ENCODE measurements at regions not wholly inside any gene's neighbourhood (a gene's known extent, or its start where the extent isn't known, plus 50 kb on each side); places are given as distances from the start of the nearest gene placed in this dataset.

DNA sequence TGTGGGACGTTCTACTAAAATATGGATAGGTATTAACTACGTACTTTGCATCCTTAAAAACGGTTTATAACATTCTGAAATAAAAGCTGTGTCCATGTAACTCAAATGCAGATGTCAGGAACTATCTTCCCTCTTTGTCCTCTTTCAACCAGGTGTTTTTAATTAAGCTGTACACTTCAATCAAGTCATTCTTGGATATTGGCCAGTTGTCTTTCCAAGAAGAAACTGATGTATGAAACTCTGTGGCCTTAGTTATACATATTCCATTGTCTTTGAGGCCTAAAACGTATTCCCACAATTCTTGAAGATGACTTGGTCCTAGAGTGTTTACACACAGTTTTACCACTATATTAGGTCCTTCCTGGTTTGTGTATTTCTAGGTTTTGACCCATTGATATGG is 249.0 kb upstream of the CNTN5 start:
- Mint-ChIP-seq H3K27ac (no peak overlapping the region), H3K9me3 (ENCODE audit: low read depth) (peaks cover 10% of the 10 kb centered on the region), H3K36me3 (ENCODE audit: insufficient read depth) (no peaks in the 10 kb centered on the region), H3K4me3 (ENCODE audit: low read depth) (no peak overlapping the region), H3K4me1 (ENCODE audit: low read depth) (no peaks in the 10 kb centered on the region), H3K27me3 (no peaks in the 10 kb centered on the region)
- DNase-seq (ENCODE audit: low spot score, unreplicated experiment), result no peak
- TF ChIP-seq, protein P1, sequence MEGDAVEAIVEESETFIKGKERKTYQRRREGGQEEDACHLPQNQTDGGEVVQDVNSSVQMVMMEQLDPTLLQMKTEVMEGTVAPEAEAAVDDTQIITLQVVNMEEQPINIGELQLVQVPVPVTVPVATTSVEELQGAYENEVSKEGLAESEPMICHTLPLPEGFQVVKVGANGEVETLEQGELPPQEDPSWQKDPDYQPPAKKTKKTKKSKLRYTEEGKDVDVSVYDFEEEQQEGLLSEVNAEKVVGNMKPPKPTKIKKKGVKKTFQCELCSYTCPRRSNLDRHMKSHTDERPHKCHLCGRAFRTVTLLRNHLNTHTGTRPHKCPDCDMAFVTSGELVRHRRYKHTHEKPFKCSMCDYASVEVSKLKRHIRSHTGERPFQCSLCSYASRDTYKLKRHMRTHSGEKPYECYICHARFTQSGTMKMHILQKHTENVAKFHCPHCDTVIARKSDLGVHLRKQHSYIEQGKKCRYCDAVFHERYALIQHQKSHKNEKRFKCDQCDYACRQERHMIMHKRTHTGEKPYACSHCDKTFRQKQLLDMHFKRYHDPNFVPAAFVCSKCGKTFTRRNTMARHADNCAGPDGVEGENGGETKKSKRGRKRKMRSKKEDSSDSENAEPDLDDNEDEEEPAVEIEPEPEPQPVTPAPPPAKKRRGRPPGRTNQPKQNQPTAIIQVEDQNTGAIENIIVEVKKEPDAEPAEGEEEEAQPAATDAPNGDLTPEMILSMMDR (IDR thresholded peaks at IDR 0.05; ENCODE audit: unreplicated experiment), result no peak

DNA sequence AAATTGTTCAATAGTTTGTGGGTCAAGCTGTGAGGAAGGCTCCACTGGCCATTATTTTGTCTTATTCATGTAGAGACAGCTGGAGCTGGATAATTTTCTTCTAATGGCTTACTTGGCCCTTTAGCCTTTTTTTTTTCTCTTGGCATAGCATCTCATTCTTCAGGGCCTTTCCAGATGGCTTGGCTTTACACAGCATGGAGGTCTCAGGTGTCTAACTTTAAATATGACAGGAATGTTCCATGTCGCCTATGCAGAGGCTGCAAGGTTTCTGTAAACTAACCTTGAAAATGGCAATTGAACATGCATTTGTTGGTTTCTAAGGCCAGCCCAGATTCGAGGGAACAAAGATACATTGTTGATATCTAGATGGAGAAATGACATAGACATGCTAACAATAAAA is 247.9 kb upstream of the CNTN5 start:
- Mint-ChIP-seq H3K27me3 (no peaks in the 10 kb centered on the region), H3K36me3 (ENCODE audit: insufficient read depth) (no peaks in the 10 kb centered on the region), H3K9me3 (ENCODE audit: low read depth) (peaks cover 10% of the 10 kb centered on the region), H3K4me3 (ENCODE audit: low read depth) (no peak overlapping the region), H3K27ac (no peak overlapping the region), H3K4me1 (ENCODE audit: low read depth) (no peaks in the 10 kb centered on the region)
- no peak for DNase-seq (ENCODE audit: low spot score, unreplicated experiment)
- TF ChIP-seq, protein P1 (IDR thresholded peaks at IDR 0.05; ENCODE audit: unreplicated experiment), result no peak

DNA sequence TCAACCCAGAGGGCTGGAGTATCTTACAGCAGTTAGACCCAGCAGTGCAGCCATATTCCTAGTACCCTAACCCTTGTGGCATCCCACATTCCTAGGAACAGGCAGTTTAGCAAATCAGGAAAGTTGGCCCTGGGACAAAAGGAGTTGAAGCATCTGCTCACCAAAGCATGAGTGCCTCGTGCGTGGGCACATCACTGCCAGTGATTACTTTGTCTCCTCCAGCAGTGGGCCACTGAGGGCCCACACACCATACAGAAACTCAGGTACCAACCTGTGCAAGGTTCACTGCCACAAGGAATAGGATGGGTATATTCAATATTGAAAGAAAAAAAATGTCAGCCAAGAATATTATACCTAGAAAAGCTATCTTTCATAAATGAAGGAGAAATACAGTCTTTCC is 227.5 kb upstream of the CNTN5 start:
- Mint-ChIP-seq H3K27me3 (no peaks in the 10 kb centered on the region), H3K9me3 (ENCODE audit: low read depth) (peaks cover 12% of the 10 kb centered on the region), H3K4me1 (ENCODE audit: low read depth) (no peaks in the 10 kb centered on the region), H3K36me3 (ENCODE audit: insufficient read depth) (no peaks in the 10 kb centered on the region), H3K27ac (no peak overlapping the region), H3K4me3 (ENCODE audit: low read depth) (no peak overlapping the region)
- TF ChIP-seq, protein P1 (IDR thresholded peaks at IDR 0.05; ENCODE audit: unreplicated experiment), result no peak
- no peak for DNase-seq (ENCODE audit: low spot score, unreplicated experiment)

DNA sequence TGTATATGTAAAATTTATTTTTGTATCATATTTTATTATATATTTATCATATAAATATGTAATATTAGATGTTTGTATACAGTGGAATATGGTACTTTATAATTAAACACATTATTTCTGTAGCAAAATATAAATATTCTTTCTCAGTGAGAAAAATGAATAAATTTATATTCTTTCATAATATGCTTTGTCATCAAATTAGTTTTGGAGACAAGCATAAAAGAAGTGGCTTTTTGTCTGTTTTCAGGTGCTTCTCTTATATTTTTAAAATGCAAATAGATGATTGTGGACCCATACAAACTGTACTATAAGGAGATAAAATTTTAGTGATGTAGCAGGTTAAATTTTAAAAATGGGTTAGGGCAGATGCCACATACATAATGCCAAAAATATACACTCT is 222.4 kb upstream of the CNTN5 start:
- Mint-ChIP-seq H3K4me1 (ENCODE audit: low read depth) (no peaks in the 10 kb centered on the region), H3K27me3 (no peaks in the 10 kb centered on the region), H3K27ac (no peak overlapping the region), H3K4me3 (ENCODE audit: low read depth) (no peak overlapping the region), H3K36me3 (ENCODE audit: insufficient read depth) (no peaks in the 10 kb centered on the region), H3K9me3 (ENCODE audit: low read depth) (peaks cover 6% of the 10 kb centered on the region)
- DNase-seq (ENCODE audit: low spot score, unreplicated experiment), result no peak
- TF ChIP-seq, protein P1 (IDR thresholded peaks at IDR 0.05; ENCODE audit: unreplicated experiment), result no peak

DNA sequence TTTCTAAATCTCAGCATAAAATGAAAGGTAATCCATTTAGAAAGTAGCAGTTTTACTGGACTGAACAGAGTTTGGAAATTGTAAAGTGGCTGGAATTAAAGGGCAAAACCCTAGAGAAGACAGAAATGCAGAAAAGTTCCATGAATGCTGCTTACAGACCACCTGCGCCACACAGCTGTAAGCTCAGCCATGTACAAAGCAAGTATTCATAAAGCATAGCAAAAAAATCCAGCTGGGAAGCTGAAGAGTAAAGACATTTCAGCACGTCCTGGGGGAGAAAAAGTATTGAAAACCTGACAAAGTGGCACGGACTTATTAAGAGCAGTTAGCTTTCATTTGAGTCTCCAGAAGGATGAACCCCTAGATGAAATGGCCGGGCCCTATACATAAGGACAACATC is 220.1 kb upstream of the CNTN5 start:
- H3K4me3 Mint-ChIP-seq (ENCODE audit: low read depth), result no peak overlapping the region
- no peaks in the 10 kb centered on the region for H3K4me1 Mint-ChIP-seq (ENCODE audit: low read depth)
- H3K36me3 Mint-ChIP-seq (ENCODE audit: insufficient read depth), result no peaks in the 10 kb centered on the region
- TF ChIP-seq, protein P1 (IDR thresholded peaks at IDR 0.05; ENCODE audit: unreplicated experiment), result no peak
- H3K27me3 Mint-ChIP-seq, result no peaks in the 10 kb centered on the region
- peaks cover 5% of the 10 kb centered on the region for H3K9me3 Mint-ChIP-seq (ENCODE audit: low read depth)
- DNase-seq (ENCODE audit: low spot score, unreplicated experiment), result no peak
- H3K27ac Mint-ChIP-seq, result no peak overlapping the region

Measured in progenitor cell of endocrine pancreas (in vitro differentiated cells).